ENCODE measurements at regions not wholly inside any gene's neighbourhood (a gene's known extent, or its start where the extent isn't known, plus 50 kb on each side); places are given as distances from the start of the nearest gene placed in this dataset.

- no peak overlapping the region for H2AFZ ChIP-seq (ENCODE audit: low read length)
- H4K20me1 ChIP-seq (ENCODE audit: insufficient read depth, low read length, poor library complexity, severe bottlenecking) = no peaks in the 10 kb centered on the region
- no peaks in the 10 kb centered on the region for H3K79me2 ChIP-seq (ENCODE audit: insufficient read depth, low read length)
- H3K27me3 ChIP-seq (ENCODE audit: insufficient read depth, low read length, poor library complexity, severe bottlenecking) = no peaks in the 10 kb centered on the region
- H3K36me3 ChIP-seq (ENCODE audit: insufficient read depth, low read length) = no peaks in the 10 kb centered on the region
- no peaks in the 10 kb centered on the region for H3K4me1 ChIP-seq (ENCODE audit: insufficient read depth, low read length, poor library complexity, severe bottlenecking)
- no peak overlapping the region for H3K4me2 ChIP-seq (ENCODE audit: low read depth, low read length, poor library complexity, severe bottlenecking)
- no peak overlapping the region for H3K4me3 ChIP-seq (ENCODE audit: low read length, poor library complexity, severe bottlenecking)
- H3K9me3 ChIP-seq (ENCODE audit: insufficient read depth, low read depth, low read length) = no peaks in the 10 kb centered on the region; the same call in 1 of the 2 replicates
- no peak for TF ChIP-seq EZH2phosphoT487 (IDR thresholded peaks at IDR 0.05; ENCODE audit: borderline replicate concordance)
- TF ChIP-seq CTCF (conservative IDR thresholded peaks at IDR 0.05; ENCODE audit: low read length) = no peak
- H3F3A ChIP-seq (ENCODE audit: low read depth) = no peaks in the 10 kb centered on the region
- no peak overlapping the region for H3K9ac ChIP-seq (ENCODE audit: low read depth, low read length, poor library complexity, severe bottlenecking)
- H3K9me2 ChIP-seq (replicated peaks; ENCODE audit: low read depth, low read length) = no peaks in the 10 kb centered on the region
Observed at GRCh38 chr9:115921301-115921700, 232.3 kb upstream of the PAPPA start.

- Histone ChIP-seq H3K79me2 (ENCODE audit: insufficient read depth, low read length) (no peaks in the 10 kb centered on the region), H3K9me3 (ENCODE audit: insufficient read depth, low read depth, low read length) (no peaks in the 10 kb centered on the region; the same call in 1 of the 2 replicates)
Observed at GRCh38 chr9:115922444-115922843, 231.1 kb upstream of the PAPPA start.

GRCh38 chr9:115923410-115923809 lies 230.2 kb upstream of the PAPPA start:
- H3K4me1 ChIP-seq (ENCODE audit: insufficient read depth, low read length, poor library complexity, severe bottlenecking) = no peaks in the 10 kb centered on the region
- H3K27me3 ChIP-seq (ENCODE audit: insufficient read depth, low read length, poor library complexity, severe bottlenecking) = no peaks in the 10 kb centered on the region
- no peaks in the 10 kb centered on the region for H3F3A ChIP-seq (ENCODE audit: low read depth)
- H3K9ac ChIP-seq (ENCODE audit: low read depth, low read length, poor library complexity, severe bottlenecking) = no peak overlapping the region
- no peaks in the 10 kb centered on the region for H3K9me2 ChIP-seq (replicated peaks; ENCODE audit: low read depth, low read length)
- no peaks in the 10 kb centered on the region for H3K79me2 ChIP-seq (ENCODE audit: insufficient read depth, low read length)
- H4K20me1 ChIP-seq (ENCODE audit: insufficient read depth, low read length, poor library complexity, severe bottlenecking) = no peaks in the 10 kb centered on the region
- no peaks in the 10 kb centered on the region; the same call in 1 of the 2 replicates for H3K9me3 ChIP-seq (ENCODE audit: insufficient read depth, low read depth, low read length)
- no peak overlapping the region for H2AFZ ChIP-seq (ENCODE audit: low read length)
- H3K4me3 ChIP-seq (ENCODE audit: low read length, poor library complexity, severe bottlenecking) = no peak overlapping the region
- no peak overlapping the region for H3K4me2 ChIP-seq (ENCODE audit: low read depth, low read length, poor library complexity, severe bottlenecking)
- TF ChIP-seq EZH2phosphoT487 (IDR thresholded peaks at IDR 0.05; ENCODE audit: borderline replicate concordance) = no peak
- no peak for TF ChIP-seq CTCF (conservative IDR thresholded peaks at IDR 0.05; ENCODE audit: low read length)
- no peaks in the 10 kb centered on the region for H3K36me3 ChIP-seq (ENCODE audit: insufficient read depth, low read length)

More at GRCh38 chr9:115922444-115922843, 231.1 kb upstream of the PAPPA start:
- no peaks in the 10 kb centered on the region for H3F3A ChIP-seq (ENCODE audit: low read depth)
- no peak overlapping the region for H3K9ac ChIP-seq (ENCODE audit: low read depth, low read length, poor library complexity, severe bottlenecking)
- no peaks in the 10 kb centered on the region for H3K4me1 ChIP-seq (ENCODE audit: insufficient read depth, low read length, poor library complexity, severe bottlenecking)
- no peak overlapping the region for H2AFZ ChIP-seq (ENCODE audit: low read length)
- no peaks in the 10 kb centered on the region for H3K27me3 ChIP-seq (ENCODE audit: insufficient read depth, low read length, poor library complexity, severe bottlenecking)
- H4K20me1 ChIP-seq (ENCODE audit: insufficient read depth, low read length, poor library complexity, severe bottlenecking) = no peaks in the 10 kb centered on the region
- H3K4me2 ChIP-seq (ENCODE audit: low read depth, low read length, poor library complexity, severe bottlenecking) = no peak overlapping the region
- TF ChIP-seq CTCF (conservative IDR thresholded peaks at IDR 0.05; ENCODE audit: low read length) (no peak), EZH2phosphoT487 (IDR thresholded peaks at IDR 0.05; ENCODE audit: borderline replicate concordance) (no peak)
- no peaks in the 10 kb centered on the region for H3K36me3 ChIP-seq (ENCODE audit: insufficient read depth, low read length)
- H3K4me3 ChIP-seq (ENCODE audit: low read length, poor library complexity, severe bottlenecking) = no peak overlapping the region
- no peaks in the 10 kb centered on the region for H3K9me2 ChIP-seq (replicated peaks; ENCODE audit: low read depth, low read length)

All from Loucy (cell line).